K562 (cell line): ENCODE measurements at regions not wholly inside any gene's neighbourhood (a gene's known extent, or its start where the extent isn't known, plus 50 kb on each side); places are given as distances from the start of the nearest gene placed in this dataset.

ENCODE experiments used
- ATAC-seq: fragments of 200-7000 bp; cut with Tn5 transposase; 3 replicates; pipeline ENCODE4 v1.9.1; 2020; ENCODE audit warnings: moderate library complexity
- BruUV-seq: library from RNA; stranded (reverse); fragments of 400-500 nt; replicated peaks from 2 replicates; lab custom pipeline; 2021; lab: Mats Ljungman, UMichigan
- CTCF ChIA-PET: fragments of 300-600 bp; formaldehyde crosslinking; extraction: SDS; loops from one replicate; lab custom pipeline; 2021; ENCODE audit warnings: low intra/inter-chr PET ratio; lab: Yijun Ruan, JAX
- POLR2A ChIA-PET: fragments of 300-600, 350-650 bp; sonication (Branson Sonifier 250); formaldehyde crosslinking; extraction: SDS; loops from one replicate; lab custom pipeline; 2021; ENCODE audit warnings: antibody characterized with exemption, inconsistent platforms; lab: Yijun Ruan, JAX
- DNase-seq, 4 experiments: peaks; one replicate each; pipeline versions ENCODE4 v3.0.0 to v3.0.0-alpha.2; 2011 to 2018; ENCODE audit warnings: low spot score in 3 of 4, mixed read lengths in 3 of 4; ENCODE audit errors: extremely low read depth in 1 of 4
- FAIRE-seq: peaks from 2 replicates; lab custom pipeline; 2011; peaks lifted over from hg19 to GRCh38; lab: Jason Lieb, UNC
- H2AFZ ChIP-seq: 2 replicates; pipeline ENCODE4 v1.6.0; 2011; ENCODE audit warnings: low read depth, low read length, control low read depth, inconsistent platforms
- H3K27ac ChIP-seq: fragments of 200-600 bp; 3 replicates; pipeline ENCODE4 v1.8.0; 2011; ENCODE audit warnings: low read depth, mild to moderate bottlenecking, control low read depth, inconsistent platforms, low read length, moderate library complexity, mixed read lengths; ENCODE audit errors: extremely low read depth
- H3K27me3 ChIP-seq, 2 experiments: fragments of 300-600 bp in 1 of 2; 2 replicates in 1 of 2; 3 replicates in 1 of 2; pipeline versions ENCODE4 v1.6.0 to v1.8.0; 2011; ENCODE audit warnings: inconsistent platforms in 2 of 2, low read length in 2 of 2, mild to moderate bottlenecking in 1 of 2, mixed read lengths in 1 of 2, moderate library complexity in 1 of 2; ENCODE audit not compliant: control insufficient read depth in 2 of 2, insufficient read depth in 2 of 2
- H3K36me3 ChIP-seq: fragments of 300-600 bp; 3 replicates; pipeline ENCODE4 v1.8.0; 2011; ENCODE audit warnings: mild to moderate bottlenecking, low read length, inconsistent platforms; ENCODE audit not compliant: control insufficient read depth, insufficient read depth
- H3K4me1 ChIP-seq, 2 experiments: fragments of 200-600 bp in 1 of 2; replicated peaks in 1 of 2; 2 replicates in 1 of 2; 3 replicates in 1 of 2; pipeline versions ENCODE4 v1.5.1 to v1.8.0; 2011; ENCODE audit warnings: inconsistent platforms in 2 of 2, low read length in 2 of 2, mild to moderate bottlenecking in 1 of 2, mixed read lengths in 1 of 2, moderate library complexity in 1 of 2; ENCODE audit not compliant: control insufficient read depth in 2 of 2, insufficient read depth in 2 of 2
- H3K4me2 ChIP-seq: 2 replicates; pipeline ENCODE4 v1.6.1; 2011; ENCODE audit warnings: low read length, control low read depth, inconsistent platforms, mixed read lengths; ENCODE audit not compliant: insufficient read depth
- H3K4me3 ChIP-seq: fragments of 200-600 bp; sonication (generic), shearing (Covaris generic); 2 replicates; pipeline ENCODE4 v1.5.1; 2016; ENCODE audit warnings: control low read depth, inconsistent platforms
- H3K79me2 ChIP-seq: fragments of 200-600 bp; 3 replicates; pipeline ENCODE4 v1.8.0; 2011; ENCODE audit warnings: low read length, inconsistent platforms; ENCODE audit not compliant: control insufficient read depth, insufficient read depth
- H3K9ac ChIP-seq, 2 experiments: 2 replicates each; pipeline versions ENCODE4 v1.6.0 to v1.6.1; 2011; ENCODE audit warnings: low read depth in 2 of 2, low read length in 2 of 2, control low read depth in 1 of 2, inconsistent platforms in 1 of 2, mild to moderate bottlenecking in 1 of 2, mixed read lengths in 1 of 2; ENCODE audit not compliant: insufficient read depth in 1 of 2
- H3K9me1 ChIP-seq: one replicate; pipeline ENCODE4 v1.6.0; 2011; ENCODE audit warnings: inconsistent platforms, mild to moderate bottlenecking, low read length, moderate library complexity; ENCODE audit not compliant: control insufficient read depth, insufficient read depth
- H3K9me3 ChIP-seq: replicated peaks from 2 replicates; pipeline ENCODE4 v1.5.1; 2011; ENCODE audit warnings: low read depth, low read length, inconsistent platforms; ENCODE audit not compliant: control insufficient read depth, insufficient read depth
- H4K20me1 ChIP-seq: replicated peaks from 2 replicates; pipeline ENCODE4 v1.6.1; 2011; ENCODE audit warnings: low read length, inconsistent platforms, mixed read lengths; ENCODE audit not compliant: control insufficient read depth, insufficient read depth
- CEBPB ChIP-seq: fragments of 450-650 bp; IDR thresholded peaks from 2 replicates; pipeline ENCODE4 v1.6.1; 2016; ENCODE audit warnings: missing genetic modification characterization, missing compliant biosample characterization
- CLOCK ChIP-seq: fragments of 250-450 bp; sonication (Bioruptor Pico); IDR thresholded peaks from 2 replicates; pipeline ENCODE4 v1.4.0; 2020; ENCODE audit warnings: mild to moderate bottlenecking, moderate library complexity, borderline replicate concordance
- FOXJ2 ChIP-seq: fragments of 200-800 bp; sonication (Bioruptor generic); IDR thresholded peaks from 2 replicates; pipeline ENCODE4 v1.6.1; 2016; ENCODE audit warnings: missing genetic modification characterization, missing compliant biosample characterization
- FOXK2 ChIP-seq, 2 experiments: fragments of 450-650 bp; IDR thresholded peaks in 1 of 2; conservative IDR thresholded peaks in 1 of 2; 2 replicates each; pipeline ENCODE4 v1.6.1; 2016; ENCODE audit warnings: low read depth in 2 of 2, mild to moderate bottlenecking in 1 of 2
- NELFE ChIP-seq: IDR thresholded peaks from 2 replicates; pipeline ENCODE4 v1.6.1; 2011; ENCODE audit warnings: mild to moderate bottlenecking; ENCODE audit not compliant: insufficient read depth, insufficient read length
- SMC3 ChIP-seq: conservative IDR thresholded peaks from 2 replicates; pipeline ENCODE4 v1.6.1; 2011; ENCODE audit warnings: low read depth, low read length, improper control_type of control experiment; ENCODE audit not compliant: insufficient read depth
- THRAP3 ChIP-seq: fragments of 450-650 bp; IDR thresholded peaks from 2 replicates; pipeline ENCODE4 v1.6.1; 2016; ENCODE audit warnings: mild to moderate bottlenecking, inconsistent platforms, borderline replicate concordance
- WGBS: fragments of 100-300 bp; shearing (Covaris generic); methylation state at CpG from one replicate; pipeline ENCODE4 v1.1.6; 2016; ENCODE audit warnings: low coverage, mixed read lengths; ENCODE audit not compliant: insufficient coverage; ENCODE audit errors: missing lambda C conversion rate; 5-methylcytosine and 5-hydroxymethylcytosine counted together
- in situ Hi-C: fragments of 300-500 bp; cut with MboI; formaldehyde crosslinking; loops from 4 replicates; pipeline ENCODE4 v1.15.0; 2018; ENCODE audit warnings: inconsistent platforms, mixed read lengths
- intact Hi-C: fragments of 100-400 bp; cut with micrococcal nuclease; formaldehyde crosslinking; loops from 2 replicates; pipeline ENCODE4 v1.14.2; 2022

GRCh38 chr3:67737906-67738865, 83.8 kb upstream of the SUCLG2 start:
- intact Hi-C loops (no loop called here), in situ Hi-C loops (no loop called here)

More at GRCh38 chr3:67737906-67738865, 83.8 kb upstream of the SUCLG2 start:
- H3K4me3 ChIP-seq: no peak overlapping the region
- H3K9me3 ChIP-seq: no peaks in the 10 kb centered on the region
- H3K9me1 ChIP-seq: no peaks in the 10 kb centered on the region
- H3K27ac ChIP-seq: no peak overlapping the region
- DNase-seq (no peak), FAIRE-seq (no peak), ATAC-seq (no peak)
- H3K4me2 ChIP-seq: no peak overlapping the region
- POLR2A ChIA-PET: no interaction called here
- H3K27me3 ChIP-seq: no peaks in the 10 kb centered on the region
- no peak overlapping the region for H2AFZ ChIP-seq
- H4K20me1 ChIP-seq: no peaks in the 10 kb centered on the region
- 2% methylated on average over 9 of the region's 9 CpGs for WGBS
- no peaks in the 10 kb centered on the region for H3K79me2 ChIP-seq
- H3K36me3 ChIP-seq: no peaks in the 10 kb centered on the region
- H3K4me1 ChIP-seq: no peaks in the 10 kb centered on the region
- H3K9ac ChIP-seq: no peak overlapping the region
- TF ChIP-seq FOXJ2 (no peak), THRAP3 (no peak), CEBPB (tag) (no peak), NELFE (no peak), CLOCK (CRISPR knock-in tag) (no peak), FOXK2 (conservative IDR thresholded peaks at IDR 0.05 in 1 of 2, IDR thresholded peaks at IDR 0.05 in 1 of 2; ENCODE audit: low read depth in 2 of 2) (no peak), SMC3 (no peak)
- TF ChIP-seq, all 486 proteins: peak for 0
- CTCF ChIA-PET: no interaction called here
- BruUV-seq: no TSS peak
